ENCODE measurements at regions not wholly inside any gene's neighbourhood (a gene's known extent, or its start where the extent isn't known, plus 50 kb on each side); places are given as distances from the start of the nearest gene placed in this dataset.

DNA sequence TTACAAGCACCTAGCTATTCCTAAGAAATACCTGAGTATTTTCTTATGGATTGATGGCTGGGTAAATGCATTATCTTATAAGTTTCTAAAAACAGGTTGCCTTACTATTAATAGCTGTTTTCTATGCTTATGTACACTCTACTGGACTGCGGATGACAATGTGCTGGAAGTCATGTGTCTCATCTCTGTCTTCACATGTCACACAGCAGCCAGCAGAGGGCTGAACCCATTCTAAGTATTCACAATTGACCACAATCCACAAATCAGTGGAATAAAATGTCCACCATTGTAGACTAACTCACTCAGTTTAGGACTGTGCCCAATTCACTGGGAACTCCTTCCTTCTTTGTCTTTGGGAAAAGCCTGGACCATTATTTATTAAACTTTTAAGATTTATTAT, 371.2 kb downstream of the INSIG2 start:
- intact Hi-C loops (cut with DNase I; ENCODE audit: low total_unique reads): no loop called here
- Histone ChIP-seq H3K27ac (no peak overlapping the region), H3K9me3 (no peaks in the 10 kb centered on the region), H3K27me3 (peaks cover 0 to 4% of the 10 kb centered on the region in 2 donors), H3K4me1 (no peaks in the 10 kb centered on the region), H3K4me3 (no peak overlapping the region), H3K36me3 (no peaks in the 10 kb centered on the region)
- DNase-seq: no peak
- TF ChIP-seq CTCF (IDR thresholded peaks at IDR 0.05): no peak

GRCh38 chr2:118457951-118458350, 369.7 kb downstream of the INSIG2 start:
- Histone ChIP-seq H3K27ac (no peak overlapping the region), H3K9me3 (no peaks in the 10 kb centered on the region), H3K36me3 (no peaks in the 10 kb centered on the region), H3K4me1 (no peaks in the 10 kb centered on the region), H3K4me3 (no peak overlapping the region), H3K27me3 (peaks cover 0 to 4% of the 10 kb centered on the region in 2 donors)
- intact Hi-C loops (cut with DNase I; ENCODE audit: low total_unique reads): no loop called here
- no peak for TF ChIP-seq CTCF (IDR thresholded peaks at IDR 0.05)
- no peak for DNase-seq

DNA sequence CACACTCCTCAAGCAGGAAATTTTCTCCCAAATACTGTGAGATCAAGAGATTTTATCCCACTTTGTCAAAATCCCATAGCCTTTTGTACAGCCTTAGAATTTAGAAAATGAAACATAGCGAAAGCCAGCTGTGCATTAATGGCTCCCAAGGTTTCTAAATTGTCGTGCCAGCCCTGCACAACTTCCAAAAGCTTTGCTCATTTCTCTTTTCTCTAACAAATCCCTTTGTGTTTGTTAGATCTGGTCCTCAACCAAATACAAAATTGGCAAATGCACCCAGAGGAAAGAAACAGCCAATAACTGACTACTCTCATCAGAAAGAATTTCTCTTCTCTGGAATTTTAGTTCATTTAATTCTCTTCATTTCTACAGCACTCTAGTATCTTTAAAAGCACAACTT, 361.1 kb downstream of the INSIG2 start:
- H3K4me1 ChIP-seq: no peaks in the 10 kb centered on the region
- intact Hi-C loops (cut with DNase I; ENCODE audit: low total_unique reads): no loop called here
- no peak overlapping the region for H3K4me3 ChIP-seq
- no peak overlapping the region for H3K27ac ChIP-seq
- no peak for TF ChIP-seq CTCF (IDR thresholded peaks at IDR 0.05)
- H3K27me3 ChIP-seq: no peaks in the 10 kb centered on the region
- H3K9me3 ChIP-seq: no peaks in the 10 kb centered on the region
- DNase-seq: no peak
- no peaks in the 10 kb centered on the region for H3K36me3 ChIP-seq

- H3K4me1 ChIP-seq: no peaks in the 10 kb centered on the region
- no peak overlapping the region for H3K4me3 ChIP-seq
- TF ChIP-seq CTCF (IDR thresholded peaks at IDR 0.05): no peak
- no peak for DNase-seq
- H3K27ac ChIP-seq: no peak overlapping the region
- intact Hi-C loops (cut with DNase I; ENCODE audit: low total_unique reads): no loop called here
- H3K36me3 ChIP-seq: no peaks in the 10 kb centered on the region
- H3K27me3 ChIP-seq: no peaks in the 10 kb centered on the region
- H3K9me3 ChIP-seq: no peaks in the 10 kb centered on the region
Measured at GRCh38 chr2:118443596-118443995, 355.3 kb downstream of the INSIG2 start.

DNA sequence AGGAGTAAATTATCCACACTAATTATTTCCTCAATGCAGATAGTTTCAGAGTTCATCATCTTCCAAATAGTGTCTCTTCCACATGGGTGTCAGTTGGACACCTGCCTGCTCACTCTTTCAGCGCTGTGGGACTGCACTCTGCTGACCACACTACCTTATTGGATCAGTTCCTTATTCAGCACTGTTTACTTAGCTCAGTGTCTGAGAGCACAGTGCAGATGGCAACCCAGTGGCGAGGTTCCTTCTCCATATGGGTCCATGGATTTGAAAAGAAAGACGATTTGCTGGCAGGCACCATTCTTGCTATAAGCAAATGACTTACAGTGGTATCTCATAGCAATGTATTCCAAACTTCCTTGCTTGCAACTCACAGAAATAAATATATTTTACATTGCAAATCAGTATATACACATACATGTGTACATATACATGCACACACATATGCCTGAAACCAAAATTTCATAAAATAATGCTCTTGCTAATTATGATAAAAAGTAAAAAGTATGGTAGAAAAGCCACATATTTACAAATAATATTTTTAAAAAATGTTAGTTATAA, 354.8 kb downstream of the INSIG2 start:
- H3K9me3 ChIP-seq: no peaks in the 10 kb centered on the region
- no peak for TF ChIP-seq CTCF (IDR thresholded peaks at IDR 0.05)
- no peaks in the 10 kb centered on the region for H3K27me3 ChIP-seq
- DNase-seq: no peak
- no peak overlapping the region for H3K4me3 ChIP-seq
- H3K4me1 ChIP-seq: no peaks in the 10 kb centered on the region
- intact Hi-C loops (cut with DNase I; ENCODE audit: low total_unique reads): no loop called here
- H3K36me3 ChIP-seq: no peaks in the 10 kb centered on the region
- H3K27ac ChIP-seq: no peak overlapping the region

- DNase-seq: no peak
- intact Hi-C loops (cut with DNase I; ENCODE audit: low total_unique reads): no loop called here
- Histone ChIP-seq H3K9me3 (no peaks in the 10 kb centered on the region), H3K36me3 (no peaks in the 10 kb centered on the region), H3K27ac (no peak overlapping the region), H3K4me3 (no peak overlapping the region), H3K4me1 (no peaks in the 10 kb centered on the region), H3K27me3 (no peaks in the 10 kb centered on the region)
- TF ChIP-seq CTCF (IDR thresholded peaks at IDR 0.05): no peak
Measured at GRCh38 chr2:118442046-118442445, 353.8 kb downstream of the INSIG2 start.

Data from tibial artery (tissue), 4 donors.